Neutrophil (primary cell): ENCODE measurements at regions not wholly inside any gene's neighbourhood (a gene's known extent, or its start where the extent isn't known, plus 50 kb on each side); places are given as distances from the start of the nearest gene placed in this dataset.

Experiments
- H3K27ac ChIP-seq: fragments of 200-600 bp; sonication (generic); 2 replicates; pipeline ENCODE4 v1.5.1; 2016; ENCODE audit warnings: mild to moderate bottlenecking, moderate library complexity
- H3K27me3 ChIP-seq: fragments of 200-600 bp; sonication (generic); 2 replicates; pipeline ENCODE4 v1.6.0; 2016; ENCODE audit warnings: mild to moderate bottlenecking
- H3K36me3 ChIP-seq: fragments of 200-600 bp; sonication (generic); 2 replicates; pipeline ENCODE4 v1.5.1; 2017
- H3K4me1 ChIP-seq, 2 experiments: fragments of 200-600 bp in 1 of 2; sonication (generic) in 1 of 2; 1 replicate in 1 of 2; 2 replicates in 1 of 2; pipeline versions ENCODE4 v1.5.1 to v1.6.1; 2013 to 2016; ENCODE audit warnings: low read depth in 1 of 2, low read length in 1 of 2, mild to moderate bottlenecking in 1 of 2, moderate library complexity in 1 of 2; ENCODE audit not compliant: control insufficient read depth in 1 of 2, insufficient read depth in 1 of 2
- H3K4me3 ChIP-seq, 2 experiments: fragments of 200-600 bp in 1 of 2; sonication (generic) in 1 of 2; 1 replicate in 1 of 2; 2 replicates in 1 of 2; pipeline ENCODE4 v1.5.1; 2013 to 2016; ENCODE audit warnings: low read depth in 1 of 2, low read length in 1 of 2, mild to moderate bottlenecking in 1 of 2, moderate library complexity in 1 of 2
- H3K9me3 ChIP-seq: fragments of 200-600 bp; sonication (generic); 2 replicates; pipeline ENCODE4 v1.5.1; 2016
- TF ChIP-seq, protein P1 (sequence below): fragments of 200-600 bp; sonication (generic); IDR thresholded peaks from 2 replicates; pipeline ENCODE4 v1.5.1; 2016; ENCODE audit warnings: antibody characterized with exemption

GRCh38 chr7:33714208-33714607 is 191.1 kb upstream of the BMPER start:
- no peaks in the 10 kb centered on the region for H3K36me3 ChIP-seq
- no peak overlapping the region for H3K27ac ChIP-seq
- no peaks in the 10 kb centered on the region for H3K9me3 ChIP-seq
- peaks cover 12% of the 10 kb centered on the region for H3K27me3 ChIP-seq
- no peak overlapping the region for H3K4me3 ChIP-seq
- no peaks in the 10 kb centered on the region for H3K4me1 ChIP-seq
- TF ChIP-seq, protein P1, sequence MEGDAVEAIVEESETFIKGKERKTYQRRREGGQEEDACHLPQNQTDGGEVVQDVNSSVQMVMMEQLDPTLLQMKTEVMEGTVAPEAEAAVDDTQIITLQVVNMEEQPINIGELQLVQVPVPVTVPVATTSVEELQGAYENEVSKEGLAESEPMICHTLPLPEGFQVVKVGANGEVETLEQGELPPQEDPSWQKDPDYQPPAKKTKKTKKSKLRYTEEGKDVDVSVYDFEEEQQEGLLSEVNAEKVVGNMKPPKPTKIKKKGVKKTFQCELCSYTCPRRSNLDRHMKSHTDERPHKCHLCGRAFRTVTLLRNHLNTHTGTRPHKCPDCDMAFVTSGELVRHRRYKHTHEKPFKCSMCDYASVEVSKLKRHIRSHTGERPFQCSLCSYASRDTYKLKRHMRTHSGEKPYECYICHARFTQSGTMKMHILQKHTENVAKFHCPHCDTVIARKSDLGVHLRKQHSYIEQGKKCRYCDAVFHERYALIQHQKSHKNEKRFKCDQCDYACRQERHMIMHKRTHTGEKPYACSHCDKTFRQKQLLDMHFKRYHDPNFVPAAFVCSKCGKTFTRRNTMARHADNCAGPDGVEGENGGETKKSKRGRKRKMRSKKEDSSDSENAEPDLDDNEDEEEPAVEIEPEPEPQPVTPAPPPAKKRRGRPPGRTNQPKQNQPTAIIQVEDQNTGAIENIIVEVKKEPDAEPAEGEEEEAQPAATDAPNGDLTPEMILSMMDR = no peak

DNA sequence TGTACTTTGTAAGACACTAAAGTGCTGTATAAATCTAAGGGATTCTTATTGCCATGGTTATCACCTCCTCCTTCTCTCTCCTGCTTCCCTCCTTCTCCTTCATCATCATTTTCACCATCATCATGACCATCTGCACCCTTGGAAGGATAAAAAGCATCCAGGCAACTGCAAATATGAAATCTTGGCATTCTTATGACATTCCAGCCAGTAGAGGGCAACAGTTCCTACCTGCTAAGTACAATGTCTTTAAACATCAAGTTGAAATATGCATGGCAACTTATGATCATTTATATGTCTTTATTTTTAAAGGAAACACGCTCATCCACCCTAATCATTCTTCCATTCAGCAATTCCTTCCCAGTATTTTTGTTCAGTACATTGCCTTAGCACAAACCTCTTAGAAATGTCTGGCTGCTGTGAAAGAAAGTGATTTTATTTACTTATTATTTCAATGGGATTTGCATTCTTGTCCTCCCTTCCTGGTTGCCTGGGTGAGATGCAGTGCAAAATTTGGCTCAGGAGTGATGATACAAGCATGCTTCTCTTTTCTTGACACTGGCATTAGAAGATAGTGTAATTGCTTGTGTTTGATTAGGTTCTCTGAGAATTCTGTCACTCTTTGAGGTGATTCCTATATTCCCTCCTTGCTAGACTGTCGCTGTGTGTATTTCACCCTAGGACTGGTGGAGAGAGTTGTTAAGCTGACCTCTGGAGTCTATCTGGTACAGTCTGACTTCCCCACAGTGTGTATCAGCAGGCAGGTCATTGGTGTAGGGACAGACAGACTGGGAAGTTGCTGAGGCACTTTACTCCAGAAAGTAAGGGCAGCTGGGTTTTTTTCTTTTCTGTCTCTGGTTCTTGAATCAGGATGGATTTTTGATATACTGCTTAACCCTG is 188.5 kb upstream of the BMPER start:
- TF ChIP-seq, protein P1 = no peak
- H3K27ac ChIP-seq = no peak overlapping the region
- H3K36me3 ChIP-seq = no peaks in the 10 kb centered on the region
- H3K4me1 ChIP-seq = no peaks in the 10 kb centered on the region
- no peaks in the 10 kb centered on the region for H3K9me3 ChIP-seq
- no peak overlapping the region for H3K4me3 ChIP-seq
- peaks cover 12% of the 10 kb centered on the region for H3K27me3 ChIP-seq

- Histone ChIP-seq H3K4me1 (no peaks in the 10 kb centered on the region), H3K9me3 (no peaks in the 10 kb centered on the region), H3K27ac (no peak overlapping the region), H3K27me3 (peaks cover 11% of the 10 kb centered on the region), H3K36me3 (no peaks in the 10 kb centered on the region), H3K4me3 (no peak overlapping the region)
- TF ChIP-seq, protein P1 = no peak
Measured at GRCh38 chr7:33719059-33719581, 186.2 kb upstream of the BMPER start.

DNA sequence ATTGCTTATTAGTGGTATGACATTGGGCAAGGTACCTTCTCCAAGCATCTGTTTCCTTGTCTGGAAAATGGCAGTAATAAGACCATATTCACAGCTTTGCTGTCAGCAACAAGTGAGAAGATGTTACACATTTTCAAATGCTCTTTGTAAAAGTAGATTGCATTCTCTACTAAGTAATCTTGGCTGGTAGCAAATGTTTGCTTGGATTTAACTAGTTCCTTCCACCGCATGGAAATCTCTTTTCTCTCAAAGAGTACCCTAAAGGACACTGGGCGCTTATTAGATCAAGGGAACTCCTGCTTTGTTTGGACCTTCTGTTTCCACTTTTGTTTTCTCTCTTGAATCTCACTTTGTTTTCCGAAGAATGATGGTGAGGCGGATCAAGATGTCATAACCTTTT is 185.2 kb upstream of the BMPER start:
- TF ChIP-seq, protein P1 = no peak
- H3K4me3 ChIP-seq = no peak overlapping the region
- H3K27me3 ChIP-seq = peaks cover 2% of the 10 kb centered on the region
- no peaks in the 10 kb centered on the region for H3K4me1 ChIP-seq
- no peaks in the 10 kb centered on the region for H3K9me3 ChIP-seq
- no peaks in the 10 kb centered on the region for H3K36me3 ChIP-seq
- no peak overlapping the region for H3K27ac ChIP-seq

DNA sequence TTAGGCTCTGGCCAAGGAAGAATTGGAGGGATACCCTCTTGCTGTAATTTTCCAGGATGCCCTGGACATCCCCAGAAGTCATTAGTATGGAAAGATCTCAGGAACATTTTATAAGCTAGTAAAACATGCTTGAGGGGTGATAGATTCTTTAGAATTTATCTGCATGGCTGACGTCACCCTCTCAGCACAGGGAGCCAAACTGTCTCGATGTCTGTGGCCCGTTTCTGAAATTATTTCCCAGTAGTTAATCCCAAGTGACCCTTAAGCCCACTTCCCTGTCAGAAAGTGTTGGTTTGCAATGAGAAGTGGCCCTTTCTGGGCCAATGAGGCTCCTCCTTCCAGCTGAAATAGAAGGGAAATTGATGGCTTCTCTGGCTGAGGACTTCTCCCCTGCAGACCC is 184.5 kb upstream of the BMPER start:
- TF ChIP-seq, protein P1 = no peak
- Histone ChIP-seq H3K4me1 (no peaks in the 10 kb centered on the region), H3K27me3 (no peaks in the 10 kb centered on the region), H3K27ac (no peak overlapping the region), H3K9me3 (no peaks in the 10 kb centered on the region), H3K4me3 (no peak overlapping the region), H3K36me3 (no peaks in the 10 kb centered on the region)
